HG03097 (cell line): ENCODE measurements at regions not wholly inside any gene's neighbourhood (a gene's known extent, or its start where the extent isn't known, plus 50 kb on each side); places are given as distances from the start of the nearest gene placed in this dataset.

ENCODE experiments used
- ATAC-seq: cut with Tn5 transposase; IDR thresholded peaks from one replicate; pipeline ENCODE4 v1.9.1; 2021; ENCODE audit not compliant: unreplicated experiment, low FRiP score

GRCh38 chr6:106035655-106036054 lies 50.5 kb upstream of the PRDM1 start:
- no peak for ATAC-seq

DNA sequence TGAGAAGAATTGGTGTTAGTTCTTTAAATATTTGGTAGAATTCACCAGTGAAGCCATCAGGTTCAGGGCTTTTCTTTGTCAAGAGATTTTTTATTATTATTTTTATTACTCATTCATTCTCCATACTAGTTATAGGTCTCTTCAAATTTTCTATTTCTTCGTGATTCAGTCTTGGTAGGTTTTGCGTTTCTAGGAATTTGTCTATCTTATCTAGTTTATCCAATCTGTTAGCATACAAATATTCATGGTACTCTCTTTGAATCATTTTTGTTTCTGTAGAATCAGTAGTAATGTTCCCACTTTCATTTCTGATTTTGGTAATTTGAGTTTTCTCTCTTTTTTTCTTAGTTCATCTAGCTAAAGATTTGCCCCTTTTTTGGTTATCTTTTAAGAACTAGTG lies 52.3 kb upstream of the PRDM1 start:
- no peak for ATAC-seq

DNA sequence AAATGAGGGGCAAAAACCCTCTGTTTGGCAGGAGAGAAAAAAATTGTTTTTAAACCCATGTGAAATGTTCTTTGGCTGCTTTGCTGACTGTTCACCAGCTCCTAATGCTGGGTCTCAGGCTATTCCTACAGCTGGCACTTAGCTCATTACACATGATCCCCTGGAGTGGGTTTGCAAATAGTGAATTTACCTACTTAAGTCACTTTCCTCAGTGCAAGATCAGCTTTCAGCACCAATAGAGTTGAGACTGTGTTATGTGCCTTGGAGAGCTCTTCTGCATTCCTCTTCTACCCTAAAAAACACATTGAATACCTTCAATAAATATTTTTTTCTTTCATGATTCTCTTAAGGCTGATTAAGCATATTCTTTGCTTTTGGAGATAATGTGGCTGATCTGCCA lies 58.4 kb upstream of the PRDM1 start:
- no peak for ATAC-seq

GRCh38 chr6:106026748-106027715 lies 59.1 kb upstream of the PRDM1 start:
- no peak for ATAC-seq

- no peak for ATAC-seq
Observed at GRCh38 chr6:106025655-106026054, 60.5 kb upstream of the PRDM1 start.

GRCh38 chr6:106022801-106023200 lies 63.3 kb upstream of the PRDM1 start:
- ATAC-seq, result no peak

DNA sequence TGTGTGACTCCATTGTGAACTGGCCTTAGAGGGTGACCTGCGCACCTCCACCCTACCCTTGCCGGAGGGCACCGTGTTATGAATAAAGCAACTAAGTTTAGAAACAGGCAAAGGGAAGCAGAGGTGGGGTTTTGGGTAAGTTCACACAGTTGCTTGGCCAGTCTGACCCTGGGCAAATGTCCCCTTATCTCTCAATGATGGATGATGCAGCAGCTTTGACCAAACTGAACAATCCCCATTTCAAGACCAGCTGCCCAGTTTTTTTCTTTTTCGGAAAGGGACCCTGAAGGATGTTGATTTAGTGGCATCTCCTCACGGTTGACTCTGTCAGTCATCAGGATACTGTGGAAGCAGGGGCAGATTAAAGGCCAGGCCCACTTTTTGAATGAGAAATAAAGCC lies 68.7 kb upstream of the PRDM1 start:
- ATAC-seq, result no peak

GRCh38 chr6:106014955-106015354 lies 71.2 kb upstream of the PRDM1 start:
- ATAC-seq, result no peak

- ATAC-seq, result no peak
Observed at GRCh38 chr6:106011476-106011875, 74.7 kb upstream of the PRDM1 start.

GRCh38 chr6:106005954-106006353 lies 80.2 kb upstream of the PRDM1 start:
- no peak for ATAC-seq

DNA sequence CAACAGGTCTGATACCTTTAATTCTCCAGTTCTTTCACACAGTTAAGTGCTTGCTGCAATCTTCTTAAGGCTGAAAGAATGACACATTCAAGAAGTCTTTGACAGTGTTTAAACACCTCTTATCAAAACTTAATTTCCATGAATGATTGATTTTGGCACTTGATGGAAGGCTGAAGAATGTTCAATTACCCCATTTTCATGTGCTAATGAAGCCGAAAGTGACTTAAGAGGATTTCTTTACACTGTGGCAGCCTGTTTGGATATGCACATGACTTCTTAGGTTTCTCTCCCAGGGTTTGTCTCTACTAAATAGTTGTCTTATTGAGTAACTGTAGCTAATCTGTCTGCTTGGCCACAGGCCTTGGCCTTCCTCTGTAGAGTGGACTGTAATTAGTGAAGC lies 81.1 kb upstream of the PRDM1 start:
- ATAC-seq, result no peak

GRCh38 chr6:106003268-106003987 lies 82.7 kb upstream of the PRDM1 start:
- no peak for ATAC-seq

DNA sequence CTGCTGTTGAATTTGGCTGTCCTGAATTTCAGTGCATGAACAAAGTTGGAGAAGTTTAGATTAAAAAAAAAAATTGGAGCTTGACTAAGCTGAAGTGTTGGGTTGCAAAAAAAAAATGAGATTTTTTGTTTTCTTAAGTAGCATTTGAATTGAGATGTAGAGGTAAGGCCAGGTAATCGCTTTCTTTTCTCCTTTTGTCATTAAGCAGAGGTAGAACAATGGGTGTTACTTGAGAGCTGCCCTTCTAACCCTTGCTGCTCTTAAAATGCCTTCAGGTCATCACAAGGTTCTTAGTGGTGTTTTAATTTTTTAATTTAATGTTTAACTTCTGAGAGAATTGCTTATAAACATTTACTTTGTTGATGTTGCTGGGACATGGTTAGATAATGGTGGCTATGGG lies 84.1 kb upstream of the PRDM1 start:
- ATAC-seq, result no peak

GRCh38 chr6:106000935-106001334 lies 85.2 kb upstream of the PRDM1 start:
- no peak for ATAC-seq

DNA sequence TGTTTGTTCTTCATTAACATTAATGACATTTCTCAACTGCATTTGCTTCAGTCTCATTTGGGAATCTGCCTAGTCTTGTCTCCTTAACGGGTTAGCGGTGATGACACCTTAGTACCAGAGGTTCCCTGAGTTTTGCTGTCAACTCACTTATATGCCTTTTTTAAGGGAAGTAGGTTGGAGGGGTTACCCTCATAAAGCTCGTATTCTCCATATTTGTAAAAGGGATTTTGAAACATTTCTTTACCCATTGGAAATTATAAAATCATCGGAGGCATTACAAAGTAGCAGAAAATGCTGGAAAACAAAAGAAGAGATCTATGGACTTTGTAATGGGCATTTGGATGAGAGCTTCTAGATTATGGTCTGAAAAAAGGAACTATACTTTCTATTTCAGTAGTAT lies 88.7 kb upstream of the PRDM1 start:
- ATAC-seq, result no peak

GRCh38 chr6:105995391-105995865 lies 90.7 kb upstream of the PRDM1 start:
- no peak for ATAC-seq

DNA sequence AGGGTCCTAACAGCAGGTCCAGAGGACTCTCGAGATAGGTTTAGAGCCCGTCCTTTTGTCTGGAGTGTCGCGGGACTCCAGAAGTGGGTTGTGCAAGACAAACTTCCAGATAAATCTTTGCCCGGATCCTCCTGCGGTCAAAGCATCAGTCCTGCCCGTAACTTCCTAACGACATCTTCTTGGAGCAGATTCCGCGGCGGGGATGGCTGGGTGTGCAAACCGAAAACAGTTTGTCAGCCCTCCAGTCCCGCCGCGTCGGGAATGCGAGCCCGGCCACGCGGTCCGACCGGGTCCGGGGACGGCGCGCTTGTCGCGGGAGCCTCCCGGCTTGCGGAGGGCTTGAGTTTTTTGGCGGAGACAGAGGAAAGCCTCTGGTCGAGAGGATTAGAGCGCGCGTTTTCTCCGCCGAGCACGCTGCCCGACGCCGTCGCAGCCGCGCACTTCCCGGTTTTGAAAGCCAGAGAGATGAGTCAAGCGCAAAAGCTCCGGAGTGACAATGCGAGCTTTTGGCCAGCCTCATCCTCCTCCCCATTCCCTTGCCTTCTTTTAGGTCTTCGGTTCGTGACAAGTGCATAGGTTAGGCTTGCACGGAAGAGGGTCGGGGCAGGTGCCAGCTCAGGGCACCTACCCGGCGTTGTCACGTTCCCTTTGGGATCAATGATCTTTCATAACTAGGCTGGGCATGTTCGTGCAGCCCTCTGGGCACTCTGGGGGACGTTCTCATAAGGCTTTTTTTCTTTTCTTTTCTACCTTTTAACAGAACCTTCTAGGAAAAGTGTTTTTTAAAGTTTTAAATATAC lies 91.3 kb upstream of the PRDM1 start:
- ATAC-seq, result no peak

DNA sequence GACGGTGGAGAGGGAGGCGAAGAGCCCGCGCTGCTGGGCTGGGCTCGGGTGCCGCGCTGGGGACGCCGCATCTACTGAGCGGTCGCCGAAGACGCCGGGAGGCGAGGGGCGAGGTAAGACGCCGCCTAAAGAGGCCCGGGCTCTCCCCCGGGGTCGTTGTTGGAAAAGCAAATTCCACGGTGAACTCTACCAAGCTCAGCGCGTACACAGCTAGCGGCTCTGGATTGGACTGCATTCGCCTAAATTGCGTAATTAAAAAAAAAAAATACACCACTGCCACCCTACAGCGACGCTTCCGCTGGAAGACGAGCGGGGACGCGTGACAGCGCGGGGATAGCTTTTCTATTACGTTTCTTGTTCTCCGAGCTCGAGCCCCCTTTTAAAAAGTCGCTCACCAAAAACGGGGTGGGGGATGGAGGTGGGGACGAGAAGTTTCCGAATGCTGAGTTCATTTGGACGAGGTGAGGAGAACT lies 92.0 kb upstream of the PRDM1 start:
- ATAC-seq, result no peak

DNA sequence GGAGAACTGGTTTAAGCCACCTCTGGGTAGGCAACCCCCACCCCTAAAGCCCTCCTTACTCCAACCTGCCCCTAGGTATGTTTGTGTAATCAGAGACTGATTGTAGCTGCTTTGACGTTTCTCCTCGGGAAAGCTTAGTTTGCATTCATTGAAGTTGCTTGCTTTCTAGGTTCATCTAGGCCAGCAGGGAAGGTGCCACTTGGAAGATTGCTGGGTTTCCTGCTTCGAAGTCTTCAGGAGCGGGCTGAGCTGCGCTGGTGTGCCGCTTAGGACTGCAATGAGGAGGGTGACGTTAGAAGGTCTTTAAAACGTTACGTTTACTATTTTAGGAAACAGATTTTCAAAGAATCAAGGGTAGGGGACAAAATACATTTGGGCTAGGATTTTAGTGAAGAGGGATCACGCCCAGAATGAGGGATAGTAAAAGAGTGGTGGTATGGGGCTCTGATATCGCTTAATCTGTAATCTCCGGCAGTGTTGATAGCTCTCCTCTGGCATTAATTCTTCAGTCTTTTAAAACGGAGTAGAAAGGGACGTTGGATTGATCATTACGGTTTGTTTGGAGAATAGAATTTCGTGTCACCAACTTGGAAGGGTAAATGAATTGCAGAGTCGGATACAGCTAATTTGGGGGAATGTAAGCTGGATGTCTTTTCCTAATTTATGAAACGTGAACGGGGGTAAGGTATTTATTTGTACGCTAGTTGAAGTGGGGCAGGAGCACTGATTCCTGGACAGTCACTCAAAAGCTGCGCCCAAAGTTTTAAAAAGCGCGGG lies 92.6 kb upstream of the PRDM1 start:
- ATAC-seq, result no peak
